ENCODE measurements at regions not wholly inside any gene's neighbourhood (a gene's known extent, or its start where the extent isn't known, plus 50 kb on each side); places are given as distances from the start of the nearest gene placed in this dataset.

GRCh38 chr2:120470041-120470965 is 124.4 kb downstream of the INHBB start:
- TF ChIP-seq EZH2phosphoT487 (IDR thresholded peaks at IDR 0.05; ENCODE audit: borderline replicate concordance, low read length) = no peak
- no peak for TF ChIP-seq CTCF (IDR thresholded peaks at IDR 0.05; ENCODE audit: low read depth, low read length, poor library complexity, severe bottlenecking)
- Histone ChIP-seq H3K4me2 (ENCODE audit: low read length) (no peak overlapping the region), H3K79me2 (ENCODE audit: control insufficient read depth, low read length) (no peaks in the 10 kb centered on the region), H3K9me2 (replicated peaks; ENCODE audit: control insufficient read depth, low read length) (no peaks in the 10 kb centered on the region), H3K4me3 (ENCODE audit: low read length) (no peak overlapping the region), H3F3A (ENCODE audit: control insufficient read depth, insufficient read depth) (no peaks in the 10 kb centered on the region), H3K36me3 (ENCODE audit: control insufficient read depth, low read length) (no peaks in the 10 kb centered on the region), H3K9me3 (ENCODE audit: control insufficient read depth, insufficient read depth, low read length) (no peaks in the 10 kb centered on the region), H3K4me1 (ENCODE audit: control insufficient read depth, low read length) (no peaks in the 10 kb centered on the region), H3K27me3 (ENCODE audit: control insufficient read depth, low read length) (no peaks in the 10 kb centered on the region), H3K27ac (ENCODE audit: low read depth, low read length) (no peak overlapping the region), H4K20me1 (ENCODE audit: control insufficient read depth, insufficient read depth, low read depth, low read length) (no peaks in the 10 kb centered on the region)

GRCh38 chr2:120471166-120471565 is 125.2 kb downstream of the INHBB start:
- no peaks in the 10 kb centered on the region for H3K4me1 ChIP-seq (ENCODE audit: control insufficient read depth, low read length)
- no peaks in the 10 kb centered on the region for H3K27me3 ChIP-seq (ENCODE audit: control insufficient read depth, low read length)
- no peak overlapping the region for H3K4me2 ChIP-seq (ENCODE audit: low read length)
- H3K27ac ChIP-seq (ENCODE audit: low read depth, low read length) = no peak overlapping the region
- H3K9me2 ChIP-seq (replicated peaks; ENCODE audit: control insufficient read depth, low read length) = no peaks in the 10 kb centered on the region
- H3K36me3 ChIP-seq (ENCODE audit: control insufficient read depth, low read length) = no peaks in the 10 kb centered on the region
- no peaks in the 10 kb centered on the region for H3K9me3 ChIP-seq (ENCODE audit: control insufficient read depth, insufficient read depth, low read length)
- H3K79me2 ChIP-seq (ENCODE audit: control insufficient read depth, low read length) = no peaks in the 10 kb centered on the region
- H3K4me3 ChIP-seq (ENCODE audit: low read length) = no peak overlapping the region
- TF ChIP-seq EZH2phosphoT487 (IDR thresholded peaks at IDR 0.05; ENCODE audit: borderline replicate concordance, low read length) (no peak), CTCF (IDR thresholded peaks at IDR 0.05; ENCODE audit: low read depth, low read length, poor library complexity, severe bottlenecking) (no peak)
- no peaks in the 10 kb centered on the region for H4K20me1 ChIP-seq (ENCODE audit: control insufficient read depth, insufficient read depth, low read depth, low read length)
- no peaks in the 10 kb centered on the region for H3F3A ChIP-seq (ENCODE audit: control insufficient read depth, insufficient read depth)

- H3K4me2 ChIP-seq (ENCODE audit: low read length) = no peak overlapping the region
- no peaks in the 10 kb centered on the region for H3K9me3 ChIP-seq (ENCODE audit: control insufficient read depth, insufficient read depth, low read length)
- TF ChIP-seq EZH2phosphoT487 (IDR thresholded peaks at IDR 0.05; ENCODE audit: borderline replicate concordance, low read length) (no peak), CTCF (IDR thresholded peaks at IDR 0.05; ENCODE audit: low read depth, low read length, poor library complexity, severe bottlenecking) (no peak)
- no peaks in the 10 kb centered on the region for H3K9me2 ChIP-seq (replicated peaks; ENCODE audit: control insufficient read depth, low read length)
- H3K79me2 ChIP-seq (ENCODE audit: control insufficient read depth, low read length) = no peaks in the 10 kb centered on the region
- H3K36me3 ChIP-seq (ENCODE audit: control insufficient read depth, low read length) = no peaks in the 10 kb centered on the region
- H3F3A ChIP-seq (ENCODE audit: control insufficient read depth, insufficient read depth) = no peaks in the 10 kb centered on the region
- H3K4me3 ChIP-seq (ENCODE audit: low read length) = no peak overlapping the region
- H3K27ac ChIP-seq (ENCODE audit: low read depth, low read length) = no peak overlapping the region
- no peaks in the 10 kb centered on the region for H3K27me3 ChIP-seq (ENCODE audit: control insufficient read depth, low read length)
- H4K20me1 ChIP-seq (ENCODE audit: control insufficient read depth, insufficient read depth, low read depth, low read length) = no peaks in the 10 kb centered on the region
- no peaks in the 10 kb centered on the region for H3K4me1 ChIP-seq (ENCODE audit: control insufficient read depth, low read length)
Measured at GRCh38 chr2:120472031-120472430, 126.1 kb downstream of the INHBB start.
